GM19193 (cell line): ENCODE measurements at regions not wholly inside any gene's neighbourhood (a gene's known extent, or its start where the extent isn't known, plus 50 kb on each side); places are given as distances from the start of the nearest gene placed in this dataset.

ENCODE experiments used
- POLR2A ChIP-seq: IDR thresholded peaks from 4 replicates; pipeline ENCODE4 v1.6.1; 2011; ENCODE audit not compliant: insufficient read depth, insufficient read length; ENCODE audit errors: extremely low read depth

DNA sequence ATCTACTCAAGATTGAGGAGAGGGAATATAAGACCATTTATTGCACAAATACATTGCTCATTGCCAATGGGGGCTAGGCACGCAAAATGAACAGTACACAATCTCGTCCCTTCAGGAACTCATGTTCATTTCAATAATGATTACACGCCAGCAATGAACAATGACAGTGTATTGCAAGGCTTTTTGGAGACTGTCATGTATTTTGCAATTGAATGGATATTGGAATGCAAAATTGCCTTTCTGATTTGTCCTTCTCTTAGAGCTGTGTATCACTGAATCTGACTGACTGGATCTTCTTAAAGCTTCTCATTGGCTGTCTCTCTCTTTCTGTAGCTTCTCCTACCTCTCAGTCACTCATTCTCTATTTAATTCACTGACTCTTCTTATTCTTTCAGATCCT, 400.2 kb upstream of the DCN start:
- no peak for TF ChIP-seq POLR2A

DNA sequence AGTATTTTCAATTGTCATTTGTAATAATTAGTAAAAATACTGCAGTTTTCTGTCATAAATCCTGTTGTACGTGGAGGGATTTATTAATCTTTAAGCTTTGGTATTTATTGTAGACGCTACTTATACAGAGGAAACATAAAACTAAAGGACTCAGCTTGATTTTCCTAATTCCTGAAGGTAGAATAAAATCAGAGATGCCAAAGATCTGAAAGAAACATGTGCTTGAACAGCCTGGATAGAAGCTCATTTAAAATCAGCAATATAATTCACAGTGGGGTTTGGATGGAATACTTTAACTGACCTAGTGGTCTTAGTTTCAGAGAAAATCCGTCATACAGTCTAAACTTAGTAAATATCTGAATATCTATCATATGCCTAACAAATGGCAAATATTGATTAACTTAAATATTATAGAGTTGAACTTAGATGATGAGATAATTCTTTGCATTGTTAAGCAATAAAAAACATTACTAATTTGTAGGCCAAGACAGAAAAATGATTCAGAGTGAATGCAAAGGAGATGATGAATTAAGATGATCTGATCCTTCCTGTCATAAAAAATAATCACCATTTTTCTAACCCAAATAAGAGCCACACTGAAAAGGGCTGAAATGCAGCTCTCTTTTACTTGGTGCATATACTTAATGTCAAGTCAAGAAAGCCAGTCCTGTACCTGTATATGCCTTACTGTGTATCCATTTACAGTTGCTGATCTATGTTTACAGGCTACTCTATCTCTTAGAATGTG, 397.1 kb upstream of the DCN start:
- TF ChIP-seq POLR2A = no peak

DNA sequence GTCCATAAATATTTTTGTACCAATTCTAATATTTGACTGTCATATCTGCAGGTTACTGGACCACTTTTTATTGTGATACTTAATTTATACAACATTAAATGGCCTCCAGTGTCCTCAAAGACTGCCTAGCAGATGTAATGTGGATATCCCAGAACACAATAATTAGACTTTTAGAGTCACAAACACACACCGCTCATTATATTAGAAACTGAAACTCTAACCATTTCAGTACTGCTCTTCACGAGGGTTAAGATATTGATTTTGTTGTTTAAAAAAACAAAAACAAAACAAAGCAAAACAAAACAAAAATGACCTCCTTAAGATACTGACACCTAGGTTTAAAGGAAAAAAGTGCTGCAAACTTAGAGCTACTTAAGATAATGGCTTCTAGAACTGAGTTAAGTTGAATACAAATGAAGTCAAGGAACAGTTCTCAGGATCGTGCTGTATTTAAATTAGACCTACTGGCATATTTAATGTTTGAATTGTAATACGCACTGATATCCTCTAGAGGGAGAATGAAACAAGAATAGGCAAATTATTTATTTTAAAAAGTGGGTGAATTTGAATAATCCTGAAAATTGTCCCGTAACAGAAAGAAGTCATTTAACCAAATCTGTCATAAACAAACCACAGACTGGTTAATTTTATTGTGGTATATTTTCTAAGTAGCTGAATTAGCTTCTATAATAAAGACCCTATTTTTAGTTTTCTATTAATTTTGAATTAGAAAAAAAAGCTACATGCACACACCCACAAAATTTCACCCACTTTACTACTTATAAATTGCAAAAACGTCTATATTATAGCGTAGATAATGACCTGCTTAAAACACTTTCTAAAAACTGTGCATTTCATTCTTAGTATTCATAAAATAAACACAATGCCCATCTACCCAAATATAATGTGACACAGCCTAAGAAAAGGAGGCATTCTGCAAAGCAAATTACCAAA, 395.2 kb upstream of the DCN start:
- no peak for TF ChIP-seq POLR2A

DNA sequence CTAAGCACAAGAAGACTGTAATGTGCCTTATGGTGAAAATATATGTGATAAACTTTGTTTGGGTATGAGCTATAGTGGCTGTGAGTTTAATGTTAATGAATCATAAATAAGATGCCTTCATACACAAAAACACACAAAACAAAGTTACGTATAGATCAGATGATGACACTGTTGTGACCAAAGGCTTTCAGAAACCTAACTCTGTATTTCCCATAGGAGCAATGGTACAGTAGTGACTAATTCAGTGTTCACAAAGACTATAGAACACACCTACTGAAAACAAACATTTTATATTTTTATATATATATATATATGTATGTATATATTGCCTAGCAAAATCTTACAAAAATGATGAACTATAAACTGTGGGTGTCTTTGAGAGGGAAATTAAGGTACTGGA, 393.8 kb upstream of the DCN start:
- no peak for TF ChIP-seq POLR2A

DNA sequence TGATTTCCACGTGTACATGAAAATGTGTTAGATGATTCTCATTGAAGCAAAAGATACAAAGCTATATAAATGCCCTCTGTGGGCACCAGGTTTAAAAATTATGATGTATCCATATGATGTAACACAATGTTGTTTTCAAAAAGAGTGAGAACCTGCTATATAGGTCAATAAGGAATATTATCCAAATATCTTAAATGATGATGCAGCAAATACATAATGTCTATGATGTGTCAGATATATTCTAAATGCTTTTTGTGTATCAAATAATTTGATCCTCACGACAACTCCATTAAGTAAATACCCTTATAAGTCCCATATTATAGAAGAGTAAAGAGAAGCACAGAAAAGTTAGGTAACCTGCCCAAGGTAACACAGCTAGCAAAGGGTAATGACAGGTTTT, 393.0 kb upstream of the DCN start:
- TF ChIP-seq POLR2A = no peak

DNA sequence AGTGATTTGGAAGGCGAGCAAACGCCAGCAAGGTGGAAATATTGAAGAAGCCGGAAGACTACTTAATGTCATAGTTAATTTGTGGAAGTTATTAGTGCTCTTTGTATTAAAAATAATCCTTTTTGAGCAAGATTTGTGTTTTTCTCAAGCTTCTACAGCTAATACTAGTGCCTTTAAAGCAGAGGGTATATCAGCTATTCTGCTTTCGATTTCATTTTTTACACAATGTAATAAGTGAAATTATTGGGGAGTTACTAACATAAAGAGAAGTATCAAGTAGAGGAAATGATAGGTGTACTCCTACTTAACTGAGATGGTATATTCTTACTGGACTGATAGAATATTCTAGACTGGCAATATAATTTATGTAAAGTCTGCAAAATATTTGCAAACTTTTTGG, 392.4 kb upstream of the DCN start:
- no peak for TF ChIP-seq POLR2A

DNA sequence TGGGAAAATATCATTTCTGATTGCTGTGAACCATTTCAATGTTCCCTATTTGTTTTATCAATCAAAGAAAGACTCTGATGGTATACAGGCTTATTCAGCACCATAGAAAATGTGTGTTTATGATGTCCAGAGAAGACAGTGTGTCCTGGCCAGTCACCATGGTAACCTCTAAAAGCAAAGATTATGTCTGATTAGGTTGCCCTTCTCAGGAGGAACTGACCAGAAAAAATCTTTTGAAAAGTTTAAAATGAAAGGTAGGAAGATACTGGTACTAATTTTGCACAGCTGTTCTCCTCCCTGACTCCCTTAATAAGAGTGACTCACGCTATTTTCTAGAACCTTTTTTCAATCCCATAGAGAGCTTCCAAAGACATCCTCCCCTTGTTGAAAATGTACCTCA, 391.8 kb upstream of the DCN start:
- no peak for TF ChIP-seq POLR2A

DNA sequence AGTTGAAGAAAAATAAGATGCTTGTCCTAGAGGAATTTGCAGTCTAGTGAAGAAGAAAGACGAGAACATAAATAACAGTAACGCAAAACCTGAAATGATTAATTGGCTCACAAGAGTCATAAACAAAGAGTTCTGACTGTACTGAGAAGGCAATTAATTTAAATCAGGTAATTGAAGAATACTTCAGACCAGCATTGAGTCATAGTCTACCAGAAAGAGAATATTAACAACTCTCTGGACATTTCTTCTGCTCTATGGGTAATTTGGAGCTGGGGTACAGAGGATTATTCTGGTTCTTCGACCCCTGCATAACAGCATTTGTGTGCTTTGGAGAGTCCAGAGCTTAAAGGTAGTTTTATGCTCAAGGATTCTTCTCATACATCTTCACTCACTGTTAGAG, 390.3 kb upstream of the DCN start:
- TF ChIP-seq POLR2A = no peak

DNA sequence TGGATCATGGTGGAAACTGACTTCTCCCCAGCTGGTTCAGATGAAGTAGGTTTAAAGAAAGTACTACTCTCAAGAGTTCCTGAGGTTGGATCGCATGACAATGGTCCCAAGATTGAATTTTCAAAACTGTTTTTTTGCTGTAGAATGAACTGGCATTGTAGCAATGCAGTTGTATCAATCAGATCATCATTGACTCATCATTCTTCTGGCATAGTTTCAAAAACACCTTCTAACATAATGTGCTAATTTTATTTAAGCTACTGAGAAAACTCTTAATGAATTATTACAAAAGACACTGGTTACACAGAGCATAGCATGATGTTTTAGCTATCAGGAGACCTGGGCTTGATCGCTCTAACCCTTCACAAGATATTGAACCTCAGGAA, 384.5 kb upstream of the DCN start:
- no peak for TF ChIP-seq POLR2A

DNA sequence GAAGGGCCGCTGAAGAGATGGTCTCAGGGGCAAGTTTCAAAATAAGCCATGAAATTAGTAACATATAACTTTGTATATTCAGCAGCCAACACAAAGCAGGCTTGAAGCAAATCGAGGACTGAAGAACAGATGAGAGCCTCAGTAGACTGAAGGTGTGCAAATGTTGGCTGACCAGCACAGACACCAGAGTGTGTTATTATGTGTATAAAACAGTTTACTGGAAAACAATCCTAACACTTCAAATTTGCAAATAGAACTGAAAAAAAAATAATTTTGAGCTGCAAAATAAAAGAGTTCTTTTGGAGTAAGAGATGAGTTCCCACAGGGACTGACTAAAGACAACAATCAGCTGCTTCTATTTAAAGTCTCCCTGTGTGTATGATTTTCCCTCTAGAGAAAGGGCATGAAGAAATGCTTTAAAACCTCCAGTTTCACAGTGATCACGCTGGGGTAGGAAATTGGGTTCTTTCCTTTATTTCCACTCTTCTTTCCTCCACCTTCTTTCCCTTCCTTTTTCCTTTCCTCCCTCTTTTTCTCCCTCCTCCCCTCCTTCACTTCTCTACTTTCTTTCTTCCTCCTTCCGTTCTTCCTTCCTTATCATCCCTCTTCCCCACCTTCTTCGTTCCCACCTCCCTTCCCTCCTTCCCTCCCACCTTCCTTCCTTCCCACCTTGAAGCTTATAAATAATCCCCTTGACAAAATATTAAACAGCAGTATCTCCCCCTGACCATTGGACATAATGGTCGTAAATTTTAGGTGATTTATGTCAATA, 383.9 kb upstream of the DCN start:
- no peak for TF ChIP-seq POLR2A

DNA sequence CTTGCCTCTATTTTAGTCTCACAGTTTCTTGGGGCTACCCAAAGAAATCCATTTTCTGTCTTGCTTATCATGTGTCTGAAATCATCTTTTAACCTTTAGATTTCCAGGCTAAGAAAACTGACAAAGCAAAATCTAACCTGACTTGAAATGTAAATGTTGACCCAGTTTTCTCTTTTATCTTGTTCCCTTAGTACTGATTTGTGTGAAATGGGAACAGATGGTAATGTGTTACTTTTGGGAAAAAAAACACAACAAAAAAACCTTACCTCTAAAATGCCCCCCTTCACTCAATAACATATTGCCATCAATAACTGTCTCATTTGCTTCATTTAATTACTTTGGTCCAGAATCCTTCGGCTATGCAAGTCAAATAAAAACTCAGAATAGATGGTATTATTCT, 383.2 kb upstream of the DCN start:
- no peak for TF ChIP-seq POLR2A

DNA sequence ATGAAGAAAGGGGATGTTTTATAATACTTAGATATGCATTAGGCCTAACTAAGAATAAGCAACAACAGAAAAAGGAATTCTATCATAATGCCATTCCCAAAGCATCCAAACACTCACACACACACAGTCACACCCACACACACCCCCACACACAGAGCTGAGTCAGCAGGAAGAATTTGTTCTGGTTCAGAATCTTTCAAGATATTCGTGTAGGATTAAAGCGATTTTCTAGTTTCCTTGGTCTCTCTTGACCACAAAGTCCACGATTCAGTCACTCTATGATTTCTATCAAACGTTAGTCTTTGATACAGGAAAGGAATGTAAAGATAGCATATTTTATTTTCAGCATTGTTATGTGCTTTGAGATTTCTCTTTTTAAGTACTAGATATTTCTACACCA, 382.6 kb upstream of the DCN start:
- no peak for TF ChIP-seq POLR2A

DNA sequence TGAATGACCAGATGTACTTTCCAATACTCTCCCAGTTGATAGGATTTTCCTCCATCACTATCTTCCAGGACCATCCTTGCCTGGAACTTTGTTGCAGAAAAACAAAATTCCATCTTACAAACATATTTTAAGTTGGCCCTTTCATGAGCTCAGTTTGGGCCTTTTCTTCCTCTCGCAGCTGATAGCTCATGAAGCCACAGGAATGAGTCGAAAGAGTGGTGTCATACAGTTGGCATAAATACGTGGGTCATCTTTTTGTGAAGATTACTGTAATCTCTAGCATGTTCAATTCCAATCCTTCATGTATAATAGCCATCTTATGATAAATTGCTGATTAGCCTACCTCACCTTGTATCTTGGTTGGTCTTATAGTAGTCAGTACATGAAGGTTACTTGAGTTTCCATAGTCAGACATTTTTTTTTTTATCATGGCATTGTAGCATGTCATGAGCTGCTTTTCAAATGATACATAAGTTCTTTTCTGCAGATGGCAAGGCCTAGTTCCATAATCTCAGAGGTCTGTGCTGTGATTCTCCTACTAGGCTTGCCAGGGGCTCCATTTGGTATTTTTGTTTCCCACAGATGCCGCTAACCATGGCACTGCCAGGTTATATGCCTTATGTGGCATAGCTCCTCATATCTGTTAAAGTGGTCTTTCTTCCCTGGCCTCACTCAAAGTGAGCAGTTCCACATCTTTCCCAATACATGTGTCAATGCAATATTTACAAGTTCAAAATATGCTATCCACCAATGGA, 380.6 kb upstream of the DCN start:
- no peak for TF ChIP-seq POLR2A

DNA sequence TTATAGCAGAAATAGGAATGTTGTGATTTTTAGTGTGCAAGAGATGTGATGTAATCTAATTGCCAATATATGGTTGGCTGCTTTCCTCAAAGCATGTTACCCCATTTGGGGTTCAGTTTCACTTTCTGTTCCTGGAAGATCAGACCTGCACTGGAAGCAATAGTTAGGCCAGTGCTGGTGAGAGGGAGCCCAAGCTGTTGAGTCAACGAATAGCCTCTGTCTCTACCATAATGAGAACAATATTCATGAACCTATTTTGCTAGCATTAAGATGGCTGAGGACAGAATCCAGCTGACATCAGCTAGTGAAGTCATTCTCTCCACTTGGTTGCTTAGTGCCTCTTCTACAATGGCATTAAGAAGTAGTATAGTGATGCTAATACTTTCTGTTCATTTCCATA, 379.9 kb upstream of the DCN start:
- no peak for TF ChIP-seq POLR2A

DNA sequence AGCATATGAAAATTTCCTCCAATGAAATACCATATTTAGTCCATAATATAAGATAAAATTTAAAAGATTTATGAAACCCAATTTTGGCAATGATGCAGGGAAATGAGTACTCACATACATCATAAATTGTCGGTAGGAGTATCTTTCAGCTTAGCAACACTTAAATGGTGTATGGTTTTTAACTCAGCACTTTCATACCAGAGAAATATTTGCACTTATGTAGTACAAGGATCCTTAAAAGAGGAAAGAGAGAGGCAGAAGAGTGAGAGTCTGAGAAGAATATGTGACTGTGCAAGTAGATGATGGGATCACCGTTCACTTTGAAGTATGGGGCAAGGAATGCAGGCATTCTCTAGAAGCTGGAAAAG, 379.3 kb upstream of the DCN start:
- no peak for TF ChIP-seq POLR2A

DNA sequence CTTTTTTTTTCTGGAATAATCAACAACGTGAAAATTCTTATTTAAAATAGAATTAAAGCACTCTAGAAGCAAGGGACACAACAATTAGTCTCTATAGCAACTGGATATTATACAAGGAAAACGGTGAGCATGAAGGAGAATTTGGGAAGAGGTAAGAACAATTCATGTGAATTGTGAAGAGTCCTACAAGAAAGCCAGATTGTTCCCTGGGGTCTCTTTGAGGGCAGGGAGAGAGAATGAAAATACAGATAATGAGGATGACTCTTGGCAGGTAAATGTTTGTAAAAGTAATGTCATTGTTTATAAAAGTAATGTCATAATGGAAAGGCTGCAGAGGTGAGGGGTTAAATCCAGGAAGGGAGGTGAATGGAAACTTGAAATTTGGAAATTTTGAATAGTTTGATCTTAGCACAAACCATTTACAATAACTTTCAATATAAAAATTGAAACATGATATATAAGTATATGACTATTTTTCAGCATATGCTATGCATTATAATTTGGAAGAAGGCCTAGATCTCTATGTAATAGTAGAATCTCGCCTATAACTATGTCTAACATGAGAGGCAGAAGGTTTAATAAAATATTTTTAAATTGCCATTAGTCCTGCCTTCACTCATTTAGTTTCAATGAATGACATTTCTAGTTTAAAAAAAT, 378.8 kb upstream of the DCN start:
- no peak for TF ChIP-seq POLR2A
